ENCODE measurements at regions not wholly inside any gene's neighbourhood (a gene's known extent, or its start where the extent isn't known, plus 50 kb on each side); places are given as distances from the start of the nearest gene placed in this dataset.

DNA sequence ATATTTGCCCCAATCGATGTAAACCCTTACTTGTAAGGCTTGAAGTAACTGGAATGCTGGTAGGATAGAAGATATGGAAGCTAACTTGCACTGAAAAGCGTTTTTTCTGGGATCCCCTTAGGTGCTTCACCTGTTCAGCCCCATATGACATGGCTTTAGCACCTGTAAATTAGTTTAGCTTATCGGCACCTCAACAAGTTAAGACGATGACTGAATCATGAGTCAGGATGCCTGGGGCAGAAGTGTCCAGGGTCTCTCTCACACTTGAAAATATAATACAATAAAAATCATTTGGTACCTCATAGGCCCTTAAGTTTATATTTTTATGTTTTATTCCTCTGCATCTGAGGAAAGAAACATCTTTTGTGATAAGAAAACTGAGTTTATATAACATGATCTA, 409.2 kb upstream of the LRRC4C start:
- H3K36me3 ChIP-seq: no peaks in the 10 kb centered on the region

GRCh38 chr11:41872426-41872825, 413.0 kb upstream of the LRRC4C start:
- no peaks in the 10 kb centered on the region for H3K36me3 ChIP-seq
- no peaks in the 10 kb centered on the region for H3K4me1 ChIP-seq
- no peak overlapping the region for H3K27ac ChIP-seq
- DNase-seq (ENCODE audit: low spot score): no peak
- no peak for TF ChIP-seq CTCF (IDR thresholded peaks at IDR 0.05)
- no peaks in the 10 kb centered on the region for H3K9me3 ChIP-seq
- H3K27me3 ChIP-seq: no peaks in the 10 kb centered on the region
- no peak overlapping the region for H3K4me3 ChIP-seq

More for the DNA sequence above, 409.2 kb upstream of the LRRC4C start:
- H3K9me3 ChIP-seq: no peaks in the 10 kb centered on the region
- no peak for TF ChIP-seq CTCF (IDR thresholded peaks at IDR 0.05)
- no peak overlapping the region for H3K27ac ChIP-seq
- H3K27me3 ChIP-seq: no peaks in the 10 kb centered on the region
- no peak overlapping the region for H3K4me3 ChIP-seq
- H3K4me1 ChIP-seq: no peaks in the 10 kb centered on the region
- DNase-seq (ENCODE audit: low spot score): no peak

- no peak for TF ChIP-seq CTCF (IDR thresholded peaks at IDR 0.05)
- H3K4me3 ChIP-seq: no peak overlapping the region
- no peak for DNase-seq (ENCODE audit: low spot score)
- no peaks in the 10 kb centered on the region for H3K4me1 ChIP-seq
- H3K9me3 ChIP-seq: no peaks in the 10 kb centered on the region
- H3K27ac ChIP-seq: no peak overlapping the region
- no peaks in the 10 kb centered on the region for H3K36me3 ChIP-seq
- H3K27me3 ChIP-seq: no peaks in the 10 kb centered on the region
Measured at GRCh38 chr11:41872870-41873269, 413.4 kb upstream of the LRRC4C start.

GRCh38 chr11:41878095-41878494, 418.6 kb upstream of the LRRC4C start:
- no peak for TF ChIP-seq CTCF (IDR thresholded peaks at IDR 0.05)
- H3K36me3 ChIP-seq: no peaks in the 10 kb centered on the region
- H3K4me1 ChIP-seq: no peaks in the 10 kb centered on the region
- no peaks in the 10 kb centered on the region for H3K27me3 ChIP-seq
- no peaks in the 10 kb centered on the region for H3K9me3 ChIP-seq
- no peak for DNase-seq (ENCODE audit: low spot score)
- no peak overlapping the region for H3K27ac ChIP-seq
- no peak overlapping the region for H3K4me3 ChIP-seq

GRCh38 chr11:41879214-41879613, 419.8 kb upstream of the LRRC4C start:
- Histone ChIP-seq H3K27ac (no peak overlapping the region), H3K27me3 (no peaks in the 10 kb centered on the region), H3K9me3 (no peaks in the 10 kb centered on the region), H3K4me1 (no peaks in the 10 kb centered on the region), H3K4me3 (no peak overlapping the region), H3K36me3 (no peaks in the 10 kb centered on the region)
- DNase-seq (ENCODE audit: low spot score): no peak
- no peak for TF ChIP-seq CTCF (IDR thresholded peaks at IDR 0.05)

DNA sequence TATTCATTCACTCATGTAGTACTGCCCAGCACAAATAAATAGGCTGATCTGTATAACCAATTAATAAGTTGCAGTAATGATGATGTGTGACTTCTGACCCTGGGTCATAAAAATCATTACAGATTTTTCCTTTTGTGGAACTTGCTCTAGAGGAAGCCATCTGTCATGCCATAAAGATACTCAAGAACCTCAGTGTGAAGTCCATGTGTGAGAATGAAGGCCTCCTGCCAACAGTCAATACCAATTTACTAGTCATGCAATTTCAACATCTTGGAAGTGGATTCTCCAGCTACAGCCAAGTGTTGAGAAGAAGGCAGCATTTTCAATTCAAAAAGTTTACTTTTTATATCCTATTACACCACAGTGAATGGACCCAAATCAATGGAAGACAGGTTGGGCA, 435.6 kb upstream of the LRRC4C start:
- no peaks in the 10 kb centered on the region for H3K4me1 ChIP-seq
- no peak overlapping the region for H3K4me3 ChIP-seq
- TF ChIP-seq CTCF (IDR thresholded peaks at IDR 0.05): no peak
- no peaks in the 10 kb centered on the region for H3K36me3 ChIP-seq
- H3K27me3 ChIP-seq: no peaks in the 10 kb centered on the region
- H3K9me3 ChIP-seq: no peaks in the 10 kb centered on the region
- no peak for DNase-seq (ENCODE audit: low spot score)
- no peak overlapping the region for H3K27ac ChIP-seq
